ENCODE measurements at regions not wholly inside any gene's neighbourhood (a gene's known extent, or its start where the extent isn't known, plus 50 kb on each side); places are given as distances from the start of the nearest gene placed in this dataset.

DNA sequence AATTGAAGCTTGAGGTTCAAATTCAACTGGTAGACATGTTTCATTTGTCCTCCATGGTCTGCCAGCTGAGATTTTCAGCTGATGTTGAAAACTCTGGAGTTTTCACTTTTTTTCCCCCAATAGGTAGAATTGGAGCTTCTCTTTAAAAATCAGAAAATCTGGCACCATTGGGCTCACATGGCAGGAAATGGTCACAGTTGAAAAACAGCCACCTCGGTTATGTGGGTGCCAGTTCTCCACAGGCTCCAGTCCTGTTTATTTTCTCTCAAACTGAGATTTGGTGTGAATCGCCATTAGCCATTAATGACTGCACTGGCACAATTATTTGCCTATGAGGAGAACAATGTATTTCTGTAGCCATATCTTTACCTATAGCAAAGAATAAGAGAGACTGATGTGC, 171.4 kb upstream of the TFAP2D start:
- TF ChIP-seq CTCF (IDR thresholded peaks at IDR 0.05; ENCODE audit: low read depth, low read length) (no peak), EZH2phosphoT487 (IDR thresholded peaks at IDR 0.05; ENCODE audit: low read depth) (no peak)
